H9 (cell line): ENCODE measurements at regions not wholly inside any gene's neighbourhood (a gene's known extent, or its start where the extent isn't known, plus 50 kb on each side); places are given as distances from the start of the nearest gene placed in this dataset.

Experiments used
- DNase-seq: peaks from one replicate; pipeline ENCODE4 v3.0.0-alpha.2; 2017
- H2AFZ ChIP-seq: one replicate; pipeline ENCODE4 v1.6.1; 2013; ENCODE audit warnings: mild to moderate bottlenecking, low read length, control low read depth, moderate library complexity
- H2AK5ac ChIP-seq: 2 replicates; pipeline ENCODE4 v1.6.1; 2013; ENCODE audit warnings: low read length, control low read depth, mixed read lengths; ENCODE audit not compliant: insufficient read length
- H2BK120ac ChIP-seq: one replicate; pipeline ENCODE4 v1.6.1; 2013; ENCODE audit warnings: low read depth, mild to moderate bottlenecking, low read length, control low read depth, inconsistent platforms; ENCODE audit not compliant: poor library complexity, severe bottlenecking
- H2BK12ac ChIP-seq: 2 replicates; pipeline ENCODE4 v1.6.1; 2013; ENCODE audit warnings: low read length, control low read depth, mixed read lengths, low read depth; ENCODE audit not compliant: insufficient read length
- H2BK15ac ChIP-seq: 2 replicates; pipeline ENCODE4 v1.6.1; 2013; ENCODE audit warnings: low read depth, low read length, control low read depth
- H2BK20ac ChIP-seq: one replicate; pipeline ENCODE4 v1.6.1; 2013; ENCODE audit warnings: low read depth, mild to moderate bottlenecking, low read length, control low read depth, inconsistent platforms; ENCODE audit not compliant: poor library complexity, severe bottlenecking
- H2BK5ac ChIP-seq: 2 replicates; pipeline ENCODE4 v1.6.1; 2013; ENCODE audit warnings: low read length, control low read depth, mixed read lengths; ENCODE audit not compliant: insufficient read length
- H3K14ac ChIP-seq: 2 replicates; pipeline ENCODE4 v1.6.1; 2013; ENCODE audit warnings: low read length, control low read depth; ENCODE audit not compliant: insufficient read depth
- H3K18ac ChIP-seq: 2 replicates; pipeline ENCODE4 v1.6.1; 2013; ENCODE audit warnings: low read depth, mild to moderate bottlenecking, mixed read lengths, low read length, control low read depth; ENCODE audit not compliant: insufficient read length
- H3K23ac ChIP-seq: 2 replicates; pipeline ENCODE4 v1.6.1; 2013; ENCODE audit warnings: low read length, control low read depth, mixed read lengths, low read depth; ENCODE audit not compliant: insufficient read length
- H3K23me2 ChIP-seq: 2 replicates; pipeline ENCODE4 v1.6.1; 2013; ENCODE audit warnings: low read depth, mild to moderate bottlenecking, mixed read lengths, low read length, control low read depth; ENCODE audit not compliant: insufficient read length, poor library complexity, severe bottlenecking
- H3K27ac ChIP-seq: 2 replicates; pipeline ENCODE4 v1.5.1; 2013; ENCODE audit warnings: low read length, control low read depth, mixed read lengths, low read depth; ENCODE audit not compliant: insufficient read length
- H3K27me3 ChIP-seq: 2 replicates; pipeline ENCODE4 v1.6.1; 2013; ENCODE audit warnings: low read length, control low read depth, inconsistent platforms; ENCODE audit not compliant: insufficient read depth
- H3K4ac ChIP-seq: 2 replicates; pipeline ENCODE4 v1.6.1; 2013; ENCODE audit warnings: low read depth, mild to moderate bottlenecking, control low read depth, inconsistent platforms, low read length, moderate library complexity
- H3K4me1 ChIP-seq: 2 replicates; pipeline ENCODE4 v1.6.1; 2013; ENCODE audit warnings: low read length, control low read depth, inconsistent platforms; ENCODE audit not compliant: insufficient read depth
- H3K4me2 ChIP-seq: 2 replicates; pipeline ENCODE4 v1.6.1; 2013; ENCODE audit warnings: low read length, control low read depth, mixed read lengths; ENCODE audit not compliant: insufficient read length, insufficient read depth
- H3K56ac ChIP-seq: 2 replicates; pipeline ENCODE4 v1.6.1; 2013; ENCODE audit warnings: low read depth, mild to moderate bottlenecking, mixed read lengths, low read length, control low read depth; ENCODE audit not compliant: insufficient read length
- H3K79me1 ChIP-seq: 2 replicates; pipeline ENCODE4 v1.6.1; 2013; ENCODE audit warnings: low read depth, mild to moderate bottlenecking, moderate library complexity, low read length, control low read depth, inconsistent platforms; ENCODE audit not compliant: insufficient read depth, poor library complexity, severe bottlenecking
- H3K79me2 ChIP-seq: 2 replicates; pipeline ENCODE4 v1.6.1; 2013; ENCODE audit warnings: low read length, control low read depth, inconsistent platforms; ENCODE audit not compliant: insufficient read depth
- H3K9ac ChIP-seq: 2 replicates; pipeline ENCODE4 v1.6.1; 2013; ENCODE audit warnings: low read length, control low read depth, mixed read lengths; ENCODE audit not compliant: insufficient read length; ENCODE audit errors: extremely low read depth
- H3K9me3 ChIP-seq: one replicate; pipeline ENCODE4 v1.6.1; 2013; ENCODE audit warnings: low read depth, low read length, inconsistent platforms; ENCODE audit not compliant: control insufficient read depth
- H3T11ph ChIP-seq: one replicate; pipeline ENCODE4 v1.6.1; 2013; ENCODE audit warnings: mild to moderate bottlenecking, low read length, control low read depth, inconsistent platforms
- H4K20me1 ChIP-seq: one replicate; pipeline ENCODE4 v1.6.1; 2013; ENCODE audit not compliant: control insufficient read depth, insufficient read length, insufficient read depth
- H4K5ac ChIP-seq: 2 replicates; pipeline ENCODE4 v1.6.1; 2013; ENCODE audit warnings: low read depth, mild to moderate bottlenecking, mixed read lengths, low read length, control low read depth; ENCODE audit not compliant: insufficient read length
- H4K8ac ChIP-seq: replicated peaks from 2 replicates; pipeline ENCODE4 v1.6.1; 2013; ENCODE audit warnings: low read length, control low read depth, mixed read lengths, low read depth; ENCODE audit not compliant: insufficient read length
- H4K91ac ChIP-seq: 2 replicates; pipeline ENCODE4 v1.6.1; 2013; ENCODE audit warnings: low read depth, mild to moderate bottlenecking, moderate library complexity, mixed read lengths, low read length, control low read depth; ENCODE audit not compliant: insufficient read length
- H3K27ac Mint-ChIP-seq, 3 experiments: 2 replicates in 2 of 3; 3 replicates in 1 of 3; pipeline ENCODE4 v1.8.0; 2020 to 2021; ENCODE audit warnings: mixed read lengths in 3 of 3, mild to moderate bottlenecking in 1 of 3, moderate library complexity in 1 of 3
- H3K27me3 Mint-ChIP-seq: 2 replicates; pipeline ENCODE4 v1.8.0; 2021; ENCODE audit warnings: low read depth, mild to moderate bottlenecking, moderate library complexity, mixed read lengths
- H3K36me3 Mint-ChIP-seq, 3 experiments: 2 replicates in 2 of 3; 3 replicates in 1 of 3; pipeline ENCODE4 v1.8.0; 2020 to 2021; ENCODE audit warnings: low read depth in 3 of 3, mixed read lengths in 3 of 3; ENCODE audit not compliant: insufficient read depth in 1 of 3
- H3K4me1 Mint-ChIP-seq, 2 experiments: 2 replicates each; pipeline ENCODE4 v1.8.0; 2020; ENCODE audit warnings: mixed read lengths in 2 of 2
- H3K4me3 Mint-ChIP-seq, 2 experiments: 2 replicates in 1 of 2; 3 replicates in 1 of 2; pipeline ENCODE4 v1.8.0; 2020 to 2021; ENCODE audit warnings: mild to moderate bottlenecking in 2 of 2, mixed read lengths in 2 of 2, moderate library complexity in 1 of 2
- H3K9me3 Mint-ChIP-seq, 2 experiments: 2 replicates in 1 of 2; 3 replicates in 1 of 2; pipeline ENCODE4 v1.8.0; 2020; ENCODE audit warnings: mild to moderate bottlenecking in 2 of 2, mixed read lengths in 2 of 2, moderate library complexity in 1 of 2
- CTCF ChIP-seq: fragments of 200-600 bp; sonication (generic); conservative IDR thresholded peaks from 3 replicates; pipeline ENCODE4 v1.8.0; 2021; ENCODE audit warnings: antibody characterized with exemption, mild to moderate bottlenecking
- WGBS: extraction: QIAGEN DNeasy Blood & Tissue Kit; methylation state at CpG from one replicate; pipeline ENCODE4 v1.1.7; 2013; ENCODE audit warnings: missing lambda C conversion rate, low lambda C conversion rate, mixed read lengths; ENCODE audit not compliant: insufficient read length; ENCODE audit errors: extremely low coverage; 5-methylcytosine and 5-hydroxymethylcytosine counted together

DNA sequence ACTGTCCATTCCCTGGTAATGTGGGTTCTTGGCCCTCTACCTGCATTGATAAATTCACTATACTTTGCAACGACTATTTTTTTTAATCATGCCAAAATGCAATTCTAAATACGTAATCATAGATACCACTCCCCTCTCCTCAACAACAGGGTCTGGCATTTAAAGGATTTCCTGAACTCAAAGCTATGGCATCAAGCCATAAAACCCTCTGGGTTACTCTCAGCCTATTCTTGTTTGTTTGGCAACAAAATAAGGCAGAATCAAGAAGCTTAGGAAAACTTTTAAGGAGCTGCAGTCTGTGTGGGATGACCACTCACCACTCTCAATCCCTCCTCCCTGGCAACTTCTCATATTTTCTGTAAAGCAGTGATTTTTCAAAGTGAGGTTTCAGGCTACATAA lies 669.9 kb upstream of the ID4 start:
- Histone ChIP-seq H3K27me3 (no peaks in the 10 kb centered on the region), H3K4ac (no peak overlapping the region), H3K14ac (no peak overlapping the region), H3K23ac (no peak overlapping the region), H2BK20ac (no peak overlapping the region), H3K4me1 (no peaks in the 10 kb centered on the region), H2BK5ac (no peak overlapping the region), H3K79me1 (no peaks in the 10 kb centered on the region), H2AFZ (no peak overlapping the region), H2BK15ac (no peak overlapping the region), H3K27ac (no peak overlapping the region), H4K91ac (no peak overlapping the region), H3K56ac (no peak overlapping the region), H2AK5ac (no peak overlapping the region), H2BK12ac (no peak overlapping the region), H2BK120ac (no peak overlapping the region), H3K9me3 (no peaks in the 10 kb centered on the region), H4K20me1 (no peaks in the 10 kb centered on the region), H4K5ac (no peak overlapping the region), H3K9ac (no peak overlapping the region), H3T11ph (no peak overlapping the region), H3K18ac (no peak overlapping the region), H4K8ac (no peak overlapping the region), H3K4me2 (no peak overlapping the region), H3K79me2 (no peaks in the 10 kb centered on the region), H3K23me2 (no peaks in the 10 kb centered on the region)
- Mint-ChIP-seq H3K27ac (no peak overlapping the region), H3K36me3 (no peaks in the 10 kb centered on the region), H3K27me3 (no peaks in the 10 kb centered on the region), H3K9me3 (no peaks in the 10 kb centered on the region), H3K4me1 (peaks cover 0 to 3% of the 10 kb centered on the region in 2 experiments; a peak in 2 of 4 replicates), H3K4me3 (no peak overlapping the region)
- TF ChIP-seq CTCF, result no peak
- WGBS, result no CpG with 5 or more reads among the region's 2 CpGs
- no peak for DNase-seq
